ENCODE measurements at regions not wholly inside any gene's neighbourhood (a gene's known extent, or its start where the extent isn't known, plus 50 kb on each side); places are given as distances from the start of the nearest gene placed in this dataset.

DNA sequence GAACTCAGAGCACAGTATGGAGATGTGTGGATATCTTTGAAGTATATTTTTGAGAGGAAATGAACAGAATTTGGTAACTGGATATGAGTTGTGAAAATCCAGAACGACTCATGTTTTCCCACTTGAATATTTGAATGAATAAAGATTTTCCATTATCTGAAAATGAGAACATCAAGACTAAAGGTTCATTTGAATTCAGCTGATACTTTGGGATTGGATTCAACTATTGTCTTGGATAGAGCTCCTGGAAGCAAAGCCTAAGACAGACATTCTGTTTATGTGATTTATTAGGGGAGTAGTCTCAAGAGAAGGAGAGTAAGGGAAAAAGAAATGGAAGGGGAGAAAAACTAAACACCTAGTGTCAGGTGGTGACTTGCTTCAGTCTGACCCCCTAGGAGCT, 256.0 kb upstream of the LYPLAL1 start:
- TF ChIP-seq POLR2A (IDR thresholded peaks at IDR 0.05; ENCODE audit: low read depth, low read length) = no peak
- no peak for TF ChIP-seq TAF1 (IDR thresholded peaks at IDR 0.05; ENCODE audit: low read depth, low read length)
- TF ChIP-seq POLR2AphosphoS5 (IDR thresholded peaks at IDR 0.05; ENCODE audit: low read depth, low read length) = no peak
- TF ChIP-seq POU2F2 (IDR thresholded peaks at IDR 0.05; ENCODE audit: low read depth, low read length) = no peak
- no peak for TF ChIP-seq PAX5 (IDR thresholded peaks at IDR 0.05; ENCODE audit: insufficient read depth, low read length, severe bottlenecking)
